ENCODE measurements at regions not wholly inside any gene's neighbourhood (a gene's known extent, or its start where the extent isn't known, plus 50 kb on each side); places are given as distances from the start of the nearest gene placed in this dataset.

GRCh38 chr3:116815321-116815720 lies 105.7 kb downstream of the TUSC7 start:
- TF ChIP-seq POLR2A (IDR thresholded peaks at IDR 0.05; ENCODE audit: low read length) (no peak), GATA1 (IDR thresholded peaks at IDR 0.05; ENCODE audit: low read depth, low read length) (no peak)
